ENCODE measurements at regions not wholly inside any gene's neighbourhood (a gene's known extent, or its start where the extent isn't known, plus 50 kb on each side); places are given as distances from the start of the nearest gene placed in this dataset.
A peak's percentile ranks its signal among the peaks of the same experiment; 100 is the strongest.
"Not testable (repeated sequence)": the region's sequence is repeated elsewhere in the genome, so short reads cannot be mapped to it uniquely, and the experiment has no call there.

DNA sequence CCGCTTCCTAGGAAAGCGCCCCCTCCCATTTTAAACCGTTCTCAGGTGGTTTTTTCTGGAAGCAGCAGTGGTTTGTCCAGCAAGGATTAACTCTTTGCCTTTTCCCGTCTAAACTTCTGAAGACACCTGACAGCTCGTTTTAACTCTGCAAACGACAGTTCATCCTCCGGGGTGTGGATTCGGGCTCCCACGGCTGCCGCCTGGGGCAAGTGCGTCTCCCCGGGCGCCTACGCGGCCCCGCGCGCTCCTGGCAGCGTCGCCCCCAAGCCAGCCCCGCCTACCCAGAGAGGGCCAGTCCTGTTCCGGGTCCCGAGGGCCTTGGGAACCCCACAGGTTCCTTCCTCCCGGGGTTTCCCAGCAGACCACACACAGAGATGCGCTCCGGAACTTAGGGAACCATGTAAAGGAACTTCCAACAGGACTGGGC is 54.4 kb downstream of the PRR18 start:
- Mint-ChIP-seq H3K4me3 (peak overlapping the region in 2 of 4 donors; percentile 9 to 65), H3K4me1 (peaks cover 0 to 13% (median 0%) of the 10 kb centered on the region in 3 donors), H3K27ac (no peak overlapping the region), H3K36me3 (no peaks in the 10 kb centered on the region), H3K27me3 (peaks cover 26% of the 10 kb centered on the region), H3K9me3 (peaks cover 0 to 7% (median 3%) of the 10 kb centered on the region in 3 donors)

DNA sequence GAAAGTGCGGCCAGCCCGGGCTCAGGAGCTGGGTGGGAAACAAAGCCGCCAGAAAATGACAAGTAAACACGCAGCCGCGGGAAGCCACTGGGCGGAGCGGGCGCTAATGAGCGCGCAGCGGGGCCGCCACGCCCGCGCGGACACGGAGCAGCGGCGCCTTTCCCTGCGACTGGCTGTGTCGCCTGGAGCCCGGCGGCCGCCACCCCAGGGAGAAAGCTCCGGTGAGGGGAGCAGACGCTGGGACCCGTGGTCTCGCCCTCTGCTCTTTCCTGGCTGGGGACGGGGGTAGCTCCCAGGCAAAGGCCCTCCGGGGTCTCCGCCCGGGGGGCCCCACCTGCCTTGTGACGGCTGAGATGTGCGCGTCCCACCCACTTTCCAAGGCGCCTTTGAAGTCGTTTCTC is 54.9 kb downstream of the PRR18 start:
- peaks cover 0 to 8% (median 0%) of the 10 kb centered on the region in 3 donors for H3K4me1 Mint-ChIP-seq
- no peaks in the 10 kb centered on the region for H3K36me3 Mint-ChIP-seq
- peaks cover 0 to 7% (median 3%) of the 10 kb centered on the region in 3 donors for H3K9me3 Mint-ChIP-seq
- H3K27ac Mint-ChIP-seq = no peak overlapping the region
- peaks cover 23% of the 10 kb centered on the region for H3K27me3 Mint-ChIP-seq
- peak overlapping the region in 2 of 4 donors; percentile 47 to 76 for H3K4me3 Mint-ChIP-seq

DNA sequence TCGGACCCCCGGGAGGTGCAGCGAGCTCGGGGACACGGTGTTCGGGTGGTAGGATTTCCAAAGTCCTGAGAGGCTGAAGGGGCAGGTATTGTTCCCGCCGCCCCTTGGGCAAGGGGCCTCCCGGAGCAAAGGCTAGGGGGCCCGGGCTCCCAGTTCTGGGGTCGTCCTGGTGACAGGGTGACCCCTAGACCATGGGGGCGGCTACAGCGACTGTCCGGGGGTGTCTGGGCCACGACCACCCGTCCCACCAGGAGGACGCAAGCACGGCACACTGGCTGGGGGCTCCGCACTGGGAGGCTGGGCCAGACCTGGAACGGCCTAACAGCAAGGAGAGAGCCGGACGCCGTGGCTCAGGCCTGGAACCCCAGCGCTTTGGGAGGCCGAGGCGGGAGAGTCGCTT is 55.6 kb downstream of the PRR18 start:
- Mint-ChIP-seq H3K27ac (no peak overlapping the region), H3K4me1 (peaks cover 0 to 7% (median 0%) of the 10 kb centered on the region in 3 donors), H3K4me3 (no peak overlapping the region), H3K9me3 (peaks cover 0 to 7% (median 3%) of the 10 kb centered on the region in 3 donors), H3K36me3 (no peaks in the 10 kb centered on the region), H3K27me3 (peaks cover 18% of the 10 kb centered on the region)

GRCh38 chr6:166251655-166252054 is 56.5 kb downstream of the PRR18 start:
- H3K27me3 Mint-ChIP-seq = peaks cover 18% of the 10 kb centered on the region
- H3K9me3 Mint-ChIP-seq = no peaks in the 10 kb centered on the region
- no peak overlapping the region for H3K27ac Mint-ChIP-seq
- peak overlapping the region in 2 of 4 donors; percentile 12 to 72 for H3K4me3 Mint-ChIP-seq
- H3K36me3 Mint-ChIP-seq = no peaks in the 10 kb centered on the region
- peaks cover 0 to 7% (median 0%) of the 10 kb centered on the region in 3 donors for H3K4me1 Mint-ChIP-seq

DNA sequence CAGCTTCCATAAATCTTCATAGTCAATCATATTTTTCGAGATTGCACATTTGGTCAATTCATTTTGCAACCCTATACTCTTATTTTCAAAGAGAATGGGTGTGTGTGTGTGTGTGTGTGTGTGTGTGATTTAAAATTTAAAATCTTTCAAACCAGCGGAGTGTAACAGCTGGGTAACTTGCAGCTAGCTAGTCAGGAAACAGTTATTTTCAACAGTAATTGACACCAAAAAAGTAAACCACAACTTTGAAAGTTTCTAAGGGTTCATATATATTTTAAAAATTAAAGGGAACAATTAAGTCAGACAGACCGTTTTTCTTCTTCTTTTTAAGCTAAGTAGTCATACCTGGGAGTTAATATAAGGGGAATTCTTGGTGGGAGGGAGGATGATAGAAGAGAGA is 57.0 kb downstream of the PRR18 start:
- H3K27me3 Mint-ChIP-seq = peaks cover 18% of the 10 kb centered on the region
- H3K4me3 Mint-ChIP-seq = no peak overlapping the region
- no peak overlapping the region for H3K27ac Mint-ChIP-seq
- no peaks in the 10 kb centered on the region for H3K9me3 Mint-ChIP-seq
- H3K36me3 Mint-ChIP-seq = no peaks in the 10 kb centered on the region
- H3K4me1 Mint-ChIP-seq = peaks cover 0 to 7% (median 0%) of the 10 kb centered on the region in 3 donors

- H3K4me1 Mint-ChIP-seq = peaks cover 4 to 14% (median 6%) of the 10 kb centered on the region in 3 donors
- H3K27me3 Mint-ChIP-seq = peaks cover 13% of the 10 kb centered on the region
- H3K36me3 Mint-ChIP-seq, H3K9me3 Mint-ChIP-seq, H3K4me3 Mint-ChIP-seq, H3K27ac Mint-ChIP-seq: not testable (repeated sequence)
Measured at GRCh38 chr6:166249061-166249785, 59.0 kb downstream of the PRR18 start.

DNA sequence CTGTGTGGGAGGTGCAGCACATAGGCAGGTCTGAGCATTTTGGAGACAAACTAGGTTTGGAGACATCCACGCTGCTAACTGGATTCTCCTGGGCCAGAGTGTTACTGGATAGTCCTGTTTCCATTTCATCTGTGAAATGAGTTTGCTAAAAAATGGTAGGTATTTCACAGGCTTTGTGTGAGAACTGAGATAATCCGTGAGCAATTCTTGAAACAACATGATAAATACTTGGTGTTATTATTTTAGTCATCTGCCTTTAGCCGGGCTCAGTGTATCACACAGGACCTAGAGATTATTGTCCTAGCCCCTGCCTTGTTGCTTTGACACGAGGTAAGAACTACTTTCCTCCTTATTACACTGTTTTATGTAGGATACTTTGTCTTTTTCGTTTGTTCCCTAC is 63.0 kb downstream of the PRR18 start:
- peak overlapping the region in 2 of 4 donors; percentile 37 to 65 for H3K4me3 Mint-ChIP-seq
- H3K9me3 Mint-ChIP-seq = no peaks in the 10 kb centered on the region
- H3K36me3 Mint-ChIP-seq = no peaks in the 10 kb centered on the region
- H3K27me3 Mint-ChIP-seq = peaks cover 4% of the 10 kb centered on the region
- no peak overlapping the region for H3K27ac Mint-ChIP-seq
- peaks cover 7 to 15% (median 14%) of the 10 kb centered on the region in 3 donors for H3K4me1 Mint-ChIP-seq

DNA sequence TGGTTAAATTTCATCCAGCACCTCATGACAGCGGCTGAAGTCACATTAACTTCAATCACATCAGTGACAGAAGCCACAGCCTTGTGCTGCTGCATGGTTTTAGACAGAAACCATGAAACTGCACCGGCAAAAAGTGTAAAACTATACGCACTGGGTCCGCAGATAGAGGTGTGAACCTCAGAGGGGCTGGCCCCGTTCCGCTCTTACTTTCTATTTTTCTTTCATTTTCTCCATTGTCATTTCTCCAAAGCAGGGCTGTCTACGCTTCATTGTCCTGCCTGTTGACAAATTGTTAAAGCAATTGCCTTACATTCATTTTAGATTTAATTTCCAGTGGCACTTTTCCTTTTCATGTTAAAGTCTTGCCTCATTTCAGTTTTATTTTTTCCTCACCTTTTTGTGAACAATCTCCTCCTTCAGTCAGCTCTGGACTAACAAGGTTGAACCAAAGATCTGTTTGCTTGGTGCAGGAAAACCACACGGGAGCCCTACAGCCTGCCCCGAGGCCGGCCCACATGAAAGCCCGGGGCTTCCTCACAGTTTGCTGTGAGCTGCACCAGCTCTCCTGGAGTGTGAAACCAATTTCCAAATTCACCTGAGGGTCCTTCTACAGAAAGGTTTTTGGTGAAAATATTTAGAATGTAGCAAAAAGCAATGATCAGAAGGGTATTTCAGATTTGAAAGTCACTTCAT is 63.7 kb downstream of the PRR18 start:
- peak overlapping the region; percentile 40 to 83 (median 70) for H3K4me3 Mint-ChIP-seq
- no peaks in the 10 kb centered on the region for H3K9me3 Mint-ChIP-seq
- H3K4me1 Mint-ChIP-seq = peaks cover 7 to 15% (median 14%) of the 10 kb centered on the region in 3 donors
- H3K36me3 Mint-ChIP-seq = no peaks in the 10 kb centered on the region
- no peak overlapping the region for H3K27ac Mint-ChIP-seq
- peaks cover 5% of the 10 kb centered on the region for H3K27me3 Mint-ChIP-seq

GRCh38 chr6:166242888-166243287 is 65.3 kb downstream of the PRR18 start:
- no peaks in the 10 kb centered on the region for H3K36me3 Mint-ChIP-seq
- H3K4me1 Mint-ChIP-seq = peaks cover 7 to 15% (median 14%) of the 10 kb centered on the region in 3 donors
- no peak overlapping the region for H3K4me3 Mint-ChIP-seq
- H3K27ac Mint-ChIP-seq = no peak overlapping the region
- H3K27me3 Mint-ChIP-seq = peaks cover 9% of the 10 kb centered on the region
- H3K9me3 Mint-ChIP-seq = no peaks in the 10 kb centered on the region

- Mint-ChIP-seq H3K36me3 (no peaks in the 10 kb centered on the region), H3K4me1 (peaks cover 7 to 15% (median 14%) of the 10 kb centered on the region in 3 donors), H3K27me3 (peaks cover 11% of the 10 kb centered on the region), H3K27ac (no peak overlapping the region), H3K9me3 (no peaks in the 10 kb centered on the region), H3K4me3 (no peak overlapping the region)
Measured at GRCh38 chr6:166241974-166242373, 66.2 kb downstream of the PRR18 start.

DNA sequence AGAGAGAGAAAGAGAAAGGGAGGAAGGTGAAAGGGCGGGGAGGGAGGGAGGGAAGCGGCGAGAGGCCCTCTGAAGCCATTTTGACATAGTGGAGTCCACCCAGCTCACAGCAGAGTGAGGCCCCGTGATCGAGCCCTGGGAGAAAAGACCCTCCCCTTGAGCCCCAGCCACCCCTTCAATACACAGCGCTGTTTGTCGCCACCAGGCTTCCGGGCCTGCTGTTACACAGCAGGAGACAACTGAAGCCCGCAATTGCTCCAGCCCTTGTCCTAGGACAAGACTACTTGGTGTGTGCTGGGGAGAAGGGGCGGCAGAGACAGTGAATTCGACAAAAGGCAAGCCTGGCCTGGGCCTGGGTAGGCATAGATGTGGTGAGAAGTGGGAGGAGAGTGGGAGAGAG is 67.3 kb downstream of the PRR18 start:
- H3K9me3 Mint-ChIP-seq = no peaks in the 10 kb centered on the region
- no peaks in the 10 kb centered on the region for H3K36me3 Mint-ChIP-seq
- H3K27ac Mint-ChIP-seq = no peak overlapping the region
- no peak overlapping the region for H3K4me3 Mint-ChIP-seq
- H3K27me3 Mint-ChIP-seq = peaks cover 15% of the 10 kb centered on the region
- H3K4me1 Mint-ChIP-seq = peaks cover 7 to 15% (median 14%) of the 10 kb centered on the region in 3 donors

DNA sequence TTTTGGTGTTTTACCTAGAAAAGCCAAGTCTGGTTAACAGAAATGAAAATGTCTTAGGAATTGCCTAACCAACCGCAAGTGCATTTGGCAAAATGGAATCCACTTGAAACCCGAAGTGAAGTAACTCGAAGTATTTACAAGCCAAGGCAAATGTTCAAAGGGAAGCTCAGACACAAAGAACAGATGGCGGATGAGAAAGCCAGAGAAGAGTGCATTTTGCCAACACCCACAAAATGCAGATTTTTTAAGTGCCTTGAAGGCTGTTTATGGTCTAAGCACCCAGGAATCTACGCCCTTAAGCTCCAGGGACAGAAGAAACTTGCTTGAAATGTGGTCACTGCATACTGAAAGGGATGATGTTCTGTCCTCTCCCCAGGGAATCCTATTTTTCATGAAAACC is 70.0 kb upstream of the TBXT start:
- H3K27ac Mint-ChIP-seq = no peak overlapping the region
- peaks cover 33% of the 10 kb centered on the region for H3K27me3 Mint-ChIP-seq

DNA sequence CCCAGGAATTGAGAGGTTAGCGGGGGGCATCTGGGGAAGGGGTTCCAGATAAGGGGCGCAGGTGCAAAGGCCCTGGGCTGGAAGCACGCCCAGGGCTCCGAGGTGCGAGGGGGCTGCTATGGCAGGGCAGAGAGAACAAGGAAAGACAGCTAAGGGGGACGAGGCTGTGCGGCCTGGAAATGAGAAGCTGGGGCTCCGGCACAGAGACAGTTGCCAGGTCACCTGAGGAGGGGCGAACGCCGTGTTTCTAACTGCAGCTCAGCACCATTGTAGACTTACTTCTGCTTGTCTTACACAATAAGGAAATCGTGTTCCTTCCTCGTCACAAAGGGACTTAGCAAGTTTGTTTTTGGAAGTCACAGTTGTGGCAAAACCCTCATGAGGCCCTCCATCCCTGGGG is 68.9 kb upstream of the TBXT start:
- no peak overlapping the region for H3K27ac Mint-ChIP-seq

More for the DNA sequence above, 70.0 kb upstream of the TBXT start:
- H3K36me3 Mint-ChIP-seq = no peaks in the 10 kb centered on the region
- H3K9me3 Mint-ChIP-seq = no peaks in the 10 kb centered on the region
- H3K4me3 Mint-ChIP-seq = no peak overlapping the region
- peaks cover 0 to 4% (median 0%) of the 10 kb centered on the region in 3 donors for H3K4me1 Mint-ChIP-seq

GRCh38 chr6:166235666-166236292 is 68.1 kb upstream of the TBXT start:
- Mint-ChIP-seq H3K36me3 (no peaks in the 10 kb centered on the region), H3K27ac (no peak overlapping the region), H3K27me3 (peaks cover 33% of the 10 kb centered on the region), H3K9me3 (no peaks in the 10 kb centered on the region), H3K4me3 (peak overlapping the region in 1 of 4 donors; percentile 21), H3K4me1 (peaks cover 0 to 4% (median 0%) of the 10 kb centered on the region in 3 donors)

More for the DNA sequence above, 68.9 kb upstream of the TBXT start:
- peaks cover 33% of the 10 kb centered on the region for H3K27me3 Mint-ChIP-seq
- H3K4me3 Mint-ChIP-seq = no peak overlapping the region
- H3K9me3 Mint-ChIP-seq = no peaks in the 10 kb centered on the region
- peaks cover 0 to 4% (median 0%) of the 10 kb centered on the region in 3 donors for H3K4me1 Mint-ChIP-seq
- H3K36me3 Mint-ChIP-seq = no peaks in the 10 kb centered on the region

DNA sequence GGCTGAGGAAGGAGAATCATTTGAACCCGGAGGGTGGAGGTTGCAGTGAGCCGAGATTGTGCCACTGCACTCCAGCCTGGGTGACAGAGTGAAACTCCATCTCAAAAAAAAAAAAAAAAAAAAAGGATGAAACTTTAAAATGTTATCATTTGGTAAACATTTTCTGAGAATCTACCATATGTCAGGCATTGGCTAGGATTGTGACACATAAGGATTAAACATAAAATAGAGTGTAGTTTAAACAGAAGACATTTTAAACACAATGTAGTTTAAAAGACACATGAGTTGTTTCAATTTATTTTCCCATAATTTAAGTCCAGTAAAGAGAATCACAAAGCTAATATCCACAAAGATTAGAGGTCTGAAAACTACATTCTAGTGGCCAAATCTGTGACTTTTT is 63.5 kb upstream of the TBXT start:
- not testable (repeated sequence) for H3K27ac Mint-ChIP-seq, H3K4me3 Mint-ChIP-seq, H3K36me3 Mint-ChIP-seq, H3K9me3 Mint-ChIP-seq
- peaks cover 0 to 13% (median 2%) of the 10 kb centered on the region in 3 donors for H3K4me1 Mint-ChIP-seq
- peaks cover 38% of the 10 kb centered on the region for H3K27me3 Mint-ChIP-seq
